GOT3 (cell line): ENCODE measurements at regions not wholly inside any gene's neighbourhood (a gene's known extent, or its start where the extent isn't known, plus 50 kb on each side); places are given as distances from the start of the nearest gene placed in this dataset.

ENCODE experiments used
- DNase-seq: peaks from one replicate; lab custom pipeline; 2025; ENCODE audit warnings: mixed read lengths; lab: John Stamatoyannopoulos, UW

GRCh38 chr7:22911889-22912288, 89.2 kb upstream of the TOMM7 start:
- no peak for DNase-seq

DNA sequence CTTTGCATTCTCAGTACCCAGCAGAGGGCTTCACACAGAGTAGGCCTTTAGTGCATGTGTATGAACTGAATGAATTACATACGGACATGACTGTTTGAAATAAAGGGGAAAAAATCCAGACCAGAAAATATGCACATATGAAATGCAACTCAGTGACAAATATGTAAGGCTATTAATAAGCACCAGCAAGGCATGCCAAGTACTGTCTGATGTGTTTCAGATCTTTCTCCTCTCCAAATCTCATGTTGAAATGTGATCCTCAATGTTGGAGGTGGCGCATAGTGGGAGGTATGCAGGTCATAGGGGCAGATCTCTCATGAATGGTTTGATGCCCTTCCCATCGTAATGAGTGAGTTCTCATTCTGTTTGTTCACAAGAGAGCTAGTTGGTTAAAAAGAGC, 87.3 kb upstream of the TOMM7 start:
- no peak for DNase-seq

GRCh38 chr7:22907805-22908204, 85.2 kb upstream of the TOMM7 start:
- DNase-seq: no peak

DNA sequence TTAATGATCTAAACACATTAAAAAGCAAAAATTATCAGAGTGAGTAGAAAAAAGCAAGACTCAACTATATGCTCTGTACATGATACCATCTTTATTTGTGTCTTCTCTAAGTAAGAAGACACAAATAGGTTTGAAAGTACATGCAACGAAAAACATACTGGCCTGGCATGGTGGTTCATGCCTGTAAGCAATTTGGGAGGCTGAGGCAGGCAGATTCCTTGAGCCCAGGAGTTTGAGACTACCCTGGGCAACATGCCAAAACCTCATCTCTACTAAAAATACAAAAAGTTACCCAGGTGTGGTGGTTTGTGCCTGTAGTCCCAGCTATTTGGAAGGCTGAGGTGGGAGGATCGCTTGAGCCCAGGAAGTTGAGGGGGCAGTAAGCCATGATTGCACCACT, 78.1 kb upstream of the TOMM7 start:
- DNase-seq: no peak

GRCh38 chr7:22900101-22900500, 77.5 kb upstream of the TOMM7 start:
- DNase-seq: no peak

- DNase-seq: no peak
Measured at GRCh38 chr7:22896917-22897316, 74.3 kb upstream of the TOMM7 start.

DNA sequence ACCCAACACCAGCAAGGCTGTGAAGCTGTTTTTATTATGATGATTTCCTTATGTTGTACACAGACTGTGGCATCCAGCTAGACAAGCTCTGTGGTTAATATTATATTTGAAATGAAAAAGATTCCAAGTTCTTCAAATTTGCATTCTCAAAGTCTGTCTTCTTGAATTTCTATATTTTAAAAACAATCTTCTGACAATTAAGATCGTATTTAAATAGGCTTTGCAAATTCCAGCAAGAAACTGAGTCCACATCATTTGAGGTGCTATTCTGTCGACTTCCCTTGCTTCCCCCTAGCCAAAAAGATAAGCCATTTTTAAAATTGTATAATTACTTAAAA, 73.1 kb upstream of the TOMM7 start:
- DNase-seq: no peak

- no peak for DNase-seq
Measured at GRCh38 chr7:22895140-22895827, 72.6 kb upstream of the TOMM7 start.

DNA sequence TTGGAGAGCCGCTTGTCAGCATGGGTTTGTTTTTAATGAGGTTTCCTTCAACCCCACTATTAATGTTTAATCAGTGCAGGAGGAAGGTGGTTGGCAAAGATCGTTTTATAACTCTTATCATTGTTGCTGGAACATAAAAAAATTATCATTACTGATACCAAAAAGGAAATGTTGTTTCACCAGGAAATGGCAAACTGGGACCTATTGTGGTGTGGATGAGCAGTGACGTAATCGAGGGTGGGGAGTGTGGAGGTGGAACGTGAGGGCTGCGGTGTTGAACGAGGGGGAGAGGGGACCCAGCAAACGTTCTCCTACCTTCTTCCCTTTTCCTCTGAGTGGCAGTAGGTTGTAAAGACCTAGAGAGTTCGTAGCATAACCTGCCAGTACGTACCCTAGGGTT, 71.9 kb upstream of the TOMM7 start:
- no peak for DNase-seq

DNA sequence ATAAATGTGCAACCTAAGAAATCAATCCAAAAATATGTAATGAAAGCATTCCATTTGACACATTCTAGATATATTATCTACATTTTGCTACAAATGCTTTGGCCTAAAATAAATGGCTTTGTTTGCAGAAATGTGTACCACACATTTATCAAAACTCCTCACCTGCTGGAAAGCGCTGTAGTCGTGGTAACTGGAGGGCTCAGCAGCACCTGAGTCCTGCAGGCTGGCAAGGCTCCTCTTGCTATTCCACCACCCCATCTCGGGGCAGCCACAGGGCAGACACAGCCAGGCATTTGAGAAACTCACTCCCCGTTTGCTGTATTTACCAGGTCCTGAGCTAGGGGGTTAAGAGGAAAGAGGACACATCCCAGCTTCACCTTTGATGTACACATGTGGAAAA, 68.1 kb upstream of the TOMM7 start:
- no peak for DNase-seq

DNA sequence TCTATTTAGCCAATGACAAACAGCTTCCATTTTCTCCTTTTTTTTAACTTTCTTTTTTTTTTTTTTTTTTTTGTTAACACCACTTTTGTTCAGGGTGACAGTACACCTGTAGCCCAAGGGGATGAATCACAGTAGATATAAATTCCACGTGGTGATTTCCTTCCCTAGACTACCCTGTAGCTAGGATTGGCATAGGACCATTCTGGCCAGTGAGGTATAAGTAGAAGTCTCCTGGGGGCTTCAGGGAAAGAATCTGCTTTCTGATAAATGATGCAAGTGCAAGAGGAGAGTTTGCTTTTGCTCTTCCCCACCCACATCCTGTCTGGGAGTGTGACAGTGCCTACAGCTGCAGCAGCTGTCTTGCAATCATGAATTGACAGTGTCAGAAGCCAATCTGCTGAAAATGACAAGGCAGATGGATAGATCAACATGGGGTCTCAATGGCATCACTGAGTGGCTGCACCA, 63.2 kb upstream of the TOMM7 start:
- DNase-seq: no peak

DNA sequence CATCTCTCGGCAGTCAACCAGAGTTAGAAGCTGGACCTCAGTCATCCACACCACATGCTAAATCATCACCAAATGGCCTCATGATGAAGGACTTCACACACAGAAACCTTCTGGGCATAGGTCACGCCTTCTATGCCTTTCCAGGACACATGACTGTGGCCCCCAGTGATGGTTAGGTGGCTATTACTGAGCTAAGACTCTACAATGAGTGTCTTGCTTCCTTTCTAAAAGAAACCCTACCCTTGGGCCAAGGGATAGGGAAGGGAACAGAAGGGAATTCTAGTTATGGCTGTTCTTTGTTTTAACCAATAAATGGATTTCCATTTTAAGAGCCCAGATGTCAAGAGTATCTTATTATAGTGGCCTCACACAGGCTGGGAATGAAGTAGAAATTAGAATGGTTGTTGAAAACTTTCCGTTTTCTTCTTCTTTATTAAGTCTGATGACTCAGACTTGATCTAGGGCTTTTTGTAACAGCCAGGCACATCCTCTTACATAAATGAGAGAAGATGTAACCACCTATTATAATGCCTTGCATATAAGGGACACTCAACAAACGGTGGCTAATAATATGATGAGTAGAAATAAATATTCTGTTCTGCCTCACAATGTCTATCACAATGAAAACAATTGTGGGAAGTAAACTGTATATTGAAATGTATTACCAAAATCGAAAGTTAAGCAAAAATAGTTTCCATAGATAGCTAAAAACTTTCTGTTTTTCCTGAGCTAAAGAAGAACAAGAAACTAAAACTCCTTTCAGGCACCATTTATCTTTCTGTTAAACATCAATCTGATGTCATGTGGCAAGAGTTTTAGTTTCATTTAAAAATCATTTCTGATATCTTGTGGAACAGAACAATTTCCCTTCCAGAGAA, 62.5 kb upstream of the TOMM7 start:
- DNase-seq: no peak

GRCh38 chr7:22882106-22882505, 59.5 kb upstream of the TOMM7 start:
- DNase-seq: no peak

GRCh38 chr7:22879709-22880306, 57.2 kb upstream of the TOMM7 start:
- no peak for DNase-seq

DNA sequence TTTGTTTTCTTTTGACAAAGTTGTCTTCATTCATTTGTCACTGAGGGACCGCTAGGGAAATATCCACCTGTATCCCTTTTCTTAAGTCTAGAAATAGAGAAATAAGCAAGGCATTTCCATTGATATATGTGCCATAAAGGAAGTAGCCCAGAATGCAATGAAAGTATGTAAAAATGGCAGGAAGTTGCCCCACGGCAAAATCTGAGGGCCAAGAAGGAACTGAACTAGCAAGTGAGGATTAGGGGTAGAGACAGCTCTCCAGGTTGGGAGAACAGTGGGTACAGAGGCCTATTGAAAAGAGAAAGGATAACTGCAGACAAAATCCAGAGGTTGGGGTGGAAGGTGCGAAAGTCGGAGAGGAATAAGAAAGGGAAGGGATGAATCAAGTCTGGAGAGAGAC, 56.6 kb upstream of the TOMM7 start:
- no peak for DNase-seq

DNA sequence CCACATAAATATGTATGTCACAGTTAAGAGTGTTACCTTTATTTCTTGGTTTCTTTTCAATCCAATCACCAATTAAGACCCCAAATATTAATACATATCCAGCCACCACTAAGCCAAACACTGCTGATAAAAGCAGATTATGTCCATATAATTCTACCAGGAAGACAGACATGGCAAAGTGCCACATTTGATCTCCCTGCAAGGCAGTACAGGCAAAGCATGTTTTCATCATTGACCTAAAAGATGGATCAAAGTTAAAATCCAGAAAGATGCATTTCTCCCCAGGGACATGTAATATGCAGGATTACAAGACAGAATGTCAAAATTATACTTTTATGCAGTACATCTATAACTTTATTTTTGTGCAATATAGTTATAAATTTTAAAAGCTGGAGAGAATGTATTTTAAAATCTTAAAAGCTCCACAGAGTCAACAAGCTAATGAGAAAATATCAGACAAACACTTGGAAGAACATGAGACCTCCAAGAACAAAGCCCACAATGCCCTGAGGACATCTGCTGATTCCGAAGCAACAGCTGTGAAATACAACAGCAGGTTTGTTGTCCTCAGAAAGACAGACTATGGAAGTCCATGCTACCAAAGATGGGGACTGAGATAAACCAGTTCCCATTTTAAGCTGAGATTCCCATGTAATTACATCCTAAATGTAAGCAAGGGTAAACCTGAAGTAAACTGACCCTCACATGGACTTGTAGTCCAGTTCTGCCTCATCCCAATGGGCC, 54.5 kb upstream of the TOMM7 start:
- no peak for DNase-seq

DNA sequence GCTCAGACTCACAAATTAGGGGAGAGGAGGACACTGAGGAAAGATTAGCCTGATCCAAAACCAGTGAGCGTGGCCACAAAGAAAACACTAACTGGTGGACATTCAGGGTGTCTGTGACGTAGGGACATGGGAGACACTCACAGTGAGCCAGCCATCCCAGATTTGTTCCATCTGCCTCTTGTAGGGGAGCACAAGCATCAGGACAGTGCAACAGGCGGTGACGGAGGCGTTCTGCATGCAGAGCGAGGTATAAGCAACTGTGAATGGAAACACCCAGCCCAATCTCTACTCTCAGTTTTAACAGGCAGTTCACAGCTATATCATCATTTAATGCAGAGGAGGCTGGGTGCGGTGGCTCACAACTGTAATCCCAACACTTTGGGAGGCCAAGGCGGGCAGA, 52.8 kb upstream of the TOMM7 start:
- no peak for DNase-seq

GRCh38 chr7:22874904-22875303, 52.3 kb upstream of the TOMM7 start:
- DNase-seq: no peak
